LNCaP clone FGC (cell line): ENCODE measurements at regions not wholly inside any gene's neighbourhood (a gene's known extent, or its start where the extent isn't known, plus 50 kb on each side); places are given as distances from the start of the nearest gene placed in this dataset.
"Not testable (repeated sequence)": the region's sequence is repeated elsewhere in the genome, so short reads cannot be mapped to it uniquely, and the experiment has no call there.

Experiments
- DNase-seq: peaks from one replicate; pipeline ENCODE4 v3.0.0-alpha.2; 2011; ENCODE audit warnings: low read depth
- H3K4me3 ChIP-seq: 2 replicates; pipeline ENCODE4 v1.5.1; 2011; ENCODE audit warnings: mild to moderate bottlenecking, low read depth, low read length, control low read depth
- CTCF ChIP-seq: IDR thresholded peaks from 2 replicates; pipeline ENCODE4 v1.5.1; 2012; ENCODE audit warnings: mild to moderate bottlenecking; ENCODE audit not compliant: control insufficient read depth, insufficient read depth; ENCODE audit errors: extremely low read depth

GRCh38 chr3:64783200-64783599 is 95.4 kb upstream of the ADAMTS9 start:
- no peak for TF ChIP-seq CTCF

GRCh38 chr3:64780923-64781322 is 93.1 kb upstream of the ADAMTS9 start:
- H3K4me3 ChIP-seq, DNase-seq: not testable (repeated sequence)

More at GRCh38 chr3:64783200-64783599, 95.4 kb upstream of the ADAMTS9 start:
- H3K4me3 ChIP-seq: no peak overlapping the region
- no peak for DNase-seq

- H3K4me3 ChIP-seq: no peak overlapping the region
- no peak for TF ChIP-seq CTCF
- no peak for DNase-seq
Observed at GRCh38 chr3:64773137-64773536, 85.3 kb upstream of the ADAMTS9 start.

GRCh38 chr3:64766440-64766839 is 78.6 kb upstream of the ADAMTS9 start:
- no peak for TF ChIP-seq CTCF
- no peak for DNase-seq
- H3K4me3 ChIP-seq: no peak overlapping the region

GRCh38 chr3:64765947-64766346 is 78.1 kb upstream of the ADAMTS9 start:
- no peak overlapping the region for H3K4me3 ChIP-seq
- TF ChIP-seq CTCF: no peak
- no peak for DNase-seq

- DNase-seq: no peak
- TF ChIP-seq CTCF: no peak
- no peak overlapping the region for H3K4me3 ChIP-seq
Observed at GRCh38 chr3:64764386-64764929, 76.7 kb upstream of the ADAMTS9 start.

GRCh38 chr3:64763980-64764379 is 76.2 kb upstream of the ADAMTS9 start:
- DNase-seq: no peak
- no peak overlapping the region for H3K4me3 ChIP-seq
- peak; percentile 13; the same call in 1 of the 2 replicates for TF ChIP-seq CTCF
